HEK293T (cell line): ENCODE measurements at regions not wholly inside any gene's neighbourhood (a gene's known extent, or its start where the extent isn't known, plus 50 kb on each side); places are given as distances from the start of the nearest gene placed in this dataset.

Experiments
- ARNT ChIP-seq: fragments of 450-650 bp; IDR thresholded peaks from 2 replicates; pipeline ENCODE4 v1.6.1; 2017; ENCODE audit warnings: mild to moderate bottlenecking
- BHLHE40 ChIP-seq: fragments of 450-650 bp; IDR thresholded peaks from 2 replicates; pipeline ENCODE4 v1.6.1; 2016; ENCODE audit warnings: mild to moderate bottlenecking, moderate library complexity, borderline replicate concordance
- CTBP1 ChIP-seq: fragments of 450-650 bp; IDR thresholded peaks from 2 replicates; pipeline ENCODE4 v1.6.1; 2016; ENCODE audit warnings: borderline replicate concordance
- ELF4 ChIP-seq: fragments of 450-650 bp; IDR thresholded peaks from 2 replicates; pipeline ENCODE4 v1.6.1; 2017; ENCODE audit warnings: antibody characterized with exemption
- FOXK2 ChIP-seq: fragments of 450-650 bp; IDR thresholded peaks from 2 replicates; pipeline ENCODE4 v1.6.1; 2016; ENCODE audit warnings: mild to moderate bottlenecking
- FOXM1 ChIP-seq: fragments of 450-650 bp; IDR thresholded peaks from 2 replicates; pipeline ENCODE4 v1.6.1; 2017; ENCODE audit warnings: mild to moderate bottlenecking, borderline replicate concordance
- LEF1 ChIP-seq: fragments of 450-650 bp; IDR thresholded peaks from 2 replicates; pipeline ENCODE4 v1.6.1; 2017; ENCODE audit warnings: mild to moderate bottlenecking, borderline replicate concordance
- SP1 ChIP-seq: fragments of 450-650 bp; IDR thresholded peaks from 2 replicates; pipeline ENCODE4 v1.6.1; 2017
- ZNF384 ChIP-seq: fragments of 450-650 bp; IDR thresholded peaks from 2 replicates; pipeline ENCODE4 v1.6.1; 2016

- TF ChIP-seq ZNF384, result no peak
- TF ChIP-seq SP1, result no peak
- TF ChIP-seq BHLHE40, result no peak
- TF ChIP-seq FOXK2, result no peak
- TF ChIP-seq FOXM1, result no peak
- no peak for TF ChIP-seq ARNT
- TF ChIP-seq ELF4, result no peak
- TF ChIP-seq CTBP1, result no peak
- TF ChIP-seq LEF1, result no peak
Measured at GRCh38 chr4:57314636-57315035, 204.5 kb upstream of the IGFBP7 start.
